Head of caudate nucleus (tissue), 42 donors: ENCODE measurements at regions not wholly inside any gene's neighbourhood (a gene's known extent, or its start where the extent isn't known, plus 50 kb on each side); places are given as distances from the start of the nearest gene placed in this dataset.

Experiments
- DNase-seq, 42 donors: peaks; one replicate each; pipeline versions ENCODE4 v3.0.0 to v3.0.0-alpha.2; 2020 to 2021; ENCODE audit warnings: mixed read lengths in 7 of 42
- intact Hi-C: fragments of 100-400 bp; cut with DNase I; formaldehyde crosslinking; loops from one replicate; pipeline ENCODE4 v1.15.0; 2022

GRCh38 chr13:64052521-64052920, 2636.9 kb upstream of the PCDH20 start:
- intact Hi-C loops, result no loop called here
- no peak for DNase-seq

- intact Hi-C loops, result no loop called here
- no peak for DNase-seq
Measured at GRCh38 chr13:64051278-64051677, 2635.6 kb upstream of the PCDH20 start.

GRCh38 chr13:64041296-64041695, 2625.6 kb upstream of the PCDH20 start:
- no peak for DNase-seq
- intact Hi-C loops, result no loop called here

DNA sequence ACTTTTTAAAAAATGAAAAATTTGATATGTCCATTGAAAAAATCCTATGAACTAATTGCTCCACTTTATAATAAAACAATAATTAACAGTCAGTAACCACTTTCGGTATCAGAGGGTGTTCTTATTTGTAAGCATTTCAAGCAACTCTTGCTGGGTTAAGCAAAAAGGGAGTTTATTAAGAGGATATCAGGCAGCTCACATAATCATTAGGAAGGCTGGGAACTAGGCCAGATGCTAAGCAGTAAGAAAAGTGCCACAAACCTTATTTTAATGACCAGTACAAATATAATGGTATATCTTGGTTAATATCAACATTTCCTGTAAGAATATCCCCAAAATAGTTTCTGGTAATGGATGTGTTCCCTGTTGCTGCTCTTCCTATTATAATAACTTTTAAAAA, 2618.3 kb upstream of the PCDH20 start:
- no peak for DNase-seq
- intact Hi-C loops, result no loop called here

- intact Hi-C loops, result no loop called here
- no peak for DNase-seq
Measured at GRCh38 chr13:64029343-64030093, 2613.9 kb upstream of the PCDH20 start.

GRCh38 chr13:64028551-64028950, 2612.9 kb upstream of the PCDH20 start:
- intact Hi-C loops, result no loop called here
- no peak for DNase-seq

DNA sequence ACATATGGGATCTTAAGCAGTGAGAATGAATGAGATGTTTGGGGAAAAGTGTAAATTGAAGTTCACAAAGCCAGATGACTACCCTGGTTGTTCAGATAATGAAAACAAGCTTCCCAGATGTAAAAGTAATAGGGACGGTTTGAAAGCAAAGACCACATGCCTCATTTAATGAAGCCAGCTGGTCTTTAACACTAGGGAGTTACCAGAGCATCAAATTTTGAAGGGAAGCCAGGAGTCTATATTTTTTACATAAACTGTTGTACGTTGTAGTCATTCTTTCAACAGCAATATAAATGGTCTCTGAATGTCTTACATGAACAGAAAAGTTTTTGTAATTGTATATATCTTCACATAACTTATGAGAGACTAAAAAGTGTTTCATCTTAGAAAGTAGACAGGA, 2604.5 kb upstream of the PCDH20 start:
- intact Hi-C loops, result no loop called here
- no peak for DNase-seq

- intact Hi-C loops, result no loop called here
Measured at GRCh38 chr13:64007339-64007738, 2591.7 kb upstream of the PCDH20 start.

GRCh38 chr13:64000321-64000720, 2584.7 kb upstream of the PCDH20 start:
- DNase-seq, result no peak
- intact Hi-C loops, result no loop called here

More at GRCh38 chr13:64007339-64007738, 2591.7 kb upstream of the PCDH20 start:
- no peak for DNase-seq

GRCh38 chr13:63999614-64000305, 2584.1 kb upstream of the PCDH20 start:
- DNase-seq, result no peak
- intact Hi-C loops, result no loop called here

DNA sequence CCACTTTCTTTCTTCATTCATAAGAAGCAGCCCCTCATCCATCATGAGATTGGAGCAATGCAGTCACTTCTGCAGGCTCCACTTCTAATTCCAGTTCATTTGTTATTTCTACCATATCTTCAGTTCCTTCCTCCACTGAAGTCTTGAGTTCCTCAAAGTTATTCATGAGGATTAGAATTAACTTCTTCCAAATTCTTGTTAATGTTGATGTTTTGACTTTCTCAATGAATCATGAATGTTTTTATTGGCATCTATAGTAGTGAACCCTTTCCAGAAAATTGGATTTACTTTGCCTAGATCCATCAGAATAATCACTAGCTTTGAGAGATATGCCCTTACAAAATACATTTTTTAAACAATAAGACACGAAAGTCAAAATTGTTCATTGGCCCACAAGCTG, 2567.7 kb upstream of the PCDH20 start:
- no peak for DNase-seq
- intact Hi-C loops, result loop anchor here (10.0 kb wide), 1 partner anchor 849 kb away; no protein-coding TSS in a partner anchor

DNA sequence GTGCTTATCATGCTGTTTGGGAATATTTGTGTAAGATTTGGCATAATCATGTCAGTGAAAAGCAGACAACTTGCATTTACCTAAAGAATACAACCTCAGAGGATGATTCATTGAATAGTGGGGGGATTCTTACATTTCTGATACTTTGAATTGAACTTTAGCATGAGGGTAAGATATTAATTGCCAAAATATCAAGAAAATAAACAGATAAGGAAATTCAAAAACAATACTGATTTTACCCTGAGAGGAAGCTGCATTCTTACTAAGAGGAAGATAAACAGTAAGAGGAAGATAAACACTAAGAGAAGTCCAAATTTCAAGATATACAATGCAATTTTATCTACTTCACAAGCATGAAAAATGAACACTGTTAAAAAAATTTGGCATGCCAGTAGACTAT, 2564.3 kb upstream of the PCDH20 start:
- intact Hi-C loops, result loop anchor here (10.0 kb wide), 1 partner anchor 845 kb away; no protein-coding TSS in a partner anchor
- DNase-seq, result no peak

GRCh38 chr13:63972328-63972727, 2556.7 kb upstream of the PCDH20 start:
- no peak for DNase-seq
- intact Hi-C loops, result no loop called here

DNA sequence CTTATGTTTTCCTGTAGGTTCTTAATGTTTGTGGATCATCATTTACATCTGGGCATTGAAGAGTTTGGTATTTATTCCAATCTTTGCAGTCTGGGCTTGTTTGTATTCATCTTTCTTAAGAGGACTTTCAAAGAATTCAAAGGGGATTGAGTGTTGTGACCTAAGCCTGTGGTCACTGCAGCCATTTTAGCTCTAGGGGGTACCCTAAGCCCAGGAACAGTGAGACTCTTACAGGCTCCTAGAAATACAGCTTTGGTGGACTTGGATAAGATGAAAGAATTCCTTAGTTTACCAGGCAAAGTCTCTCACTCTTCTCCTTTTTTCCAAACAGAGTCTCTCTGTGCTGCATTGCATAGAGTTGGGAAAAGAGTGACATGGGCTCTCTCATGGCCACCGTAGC, 2539.0 kb upstream of the PCDH20 start:
- intact Hi-C loops, result no loop called here

GRCh38 chr13:63948045-63948444, 2532.4 kb upstream of the PCDH20 start:
- intact Hi-C loops, result no loop called here

More for the DNA sequence above, 2539.0 kb upstream of the PCDH20 start:
- no peak for DNase-seq

DNA sequence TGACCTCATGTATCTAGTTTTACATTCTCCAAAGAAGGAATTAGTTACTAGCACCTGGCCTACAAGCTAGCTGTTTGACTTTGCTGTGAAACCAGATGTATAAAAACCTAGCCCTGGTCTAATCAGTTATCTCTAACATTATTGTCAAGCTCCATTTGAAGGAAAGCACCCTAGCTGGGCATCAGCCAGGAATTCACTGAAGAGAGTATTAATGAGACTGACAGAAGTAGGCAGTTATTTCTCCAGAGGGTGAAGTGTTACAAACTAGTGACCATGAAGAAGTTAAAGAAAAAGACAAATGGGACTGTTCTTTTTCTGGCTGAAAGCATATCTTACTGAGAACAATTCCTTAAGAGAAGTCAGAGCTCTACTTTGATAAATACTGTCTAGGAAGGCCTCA, 2529.3 kb upstream of the PCDH20 start:
- intact Hi-C loops, result no loop called here
- DNase-seq, result no peak

More at GRCh38 chr13:63948045-63948444, 2532.4 kb upstream of the PCDH20 start:
- DNase-seq, result no peak

- intact Hi-C loops, result no loop called here
- DNase-seq, result no peak
Measured at GRCh38 chr13:63942372-63942771, 2526.7 kb upstream of the PCDH20 start.

DNA sequence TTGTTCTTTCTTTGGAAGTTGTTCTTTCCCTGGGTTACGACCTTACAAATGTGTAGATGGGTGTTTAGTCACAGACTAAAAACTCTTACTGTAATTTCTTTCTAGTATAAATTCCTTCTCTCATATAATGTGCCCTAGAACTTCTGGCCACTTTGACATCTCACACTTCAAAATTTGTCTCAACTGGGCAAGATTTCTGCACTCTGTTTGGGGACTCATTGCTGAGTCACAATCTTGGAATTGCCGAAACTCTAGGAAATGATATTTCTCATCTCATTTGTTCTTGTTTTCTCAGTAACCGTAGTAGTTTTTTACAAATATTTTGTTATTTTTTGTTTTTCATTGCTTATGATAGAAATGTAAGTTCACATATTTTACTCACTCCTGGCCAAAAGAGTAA, 2523.2 kb upstream of the PCDH20 start:
- intact Hi-C loops, result no loop called here
- no peak for DNase-seq

DNA sequence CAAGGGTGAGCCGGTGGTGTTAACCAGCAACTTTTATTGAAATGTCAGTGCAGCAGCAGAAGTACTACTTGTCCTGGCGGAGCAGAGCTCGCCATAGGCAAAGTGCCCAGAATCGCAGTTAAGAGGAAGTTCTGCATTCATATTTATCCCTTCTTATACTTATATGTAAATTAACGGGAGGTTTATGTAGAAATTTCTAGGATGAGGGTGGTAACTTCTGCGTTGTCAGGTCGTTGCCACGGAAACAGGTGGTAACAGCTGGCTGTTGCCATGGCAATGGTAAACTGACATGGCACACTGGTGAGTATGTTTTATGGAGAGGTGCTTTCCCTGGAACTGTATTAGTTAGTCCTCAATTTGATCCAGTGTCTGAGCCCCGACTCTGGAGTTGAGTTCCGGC, 2494.9 kb upstream of the PCDH20 start:
- intact Hi-C loops, result no loop called here
- peak in 38 of 42 donors; percentile 6 to 67 (median 40) for DNase-seq

DNA sequence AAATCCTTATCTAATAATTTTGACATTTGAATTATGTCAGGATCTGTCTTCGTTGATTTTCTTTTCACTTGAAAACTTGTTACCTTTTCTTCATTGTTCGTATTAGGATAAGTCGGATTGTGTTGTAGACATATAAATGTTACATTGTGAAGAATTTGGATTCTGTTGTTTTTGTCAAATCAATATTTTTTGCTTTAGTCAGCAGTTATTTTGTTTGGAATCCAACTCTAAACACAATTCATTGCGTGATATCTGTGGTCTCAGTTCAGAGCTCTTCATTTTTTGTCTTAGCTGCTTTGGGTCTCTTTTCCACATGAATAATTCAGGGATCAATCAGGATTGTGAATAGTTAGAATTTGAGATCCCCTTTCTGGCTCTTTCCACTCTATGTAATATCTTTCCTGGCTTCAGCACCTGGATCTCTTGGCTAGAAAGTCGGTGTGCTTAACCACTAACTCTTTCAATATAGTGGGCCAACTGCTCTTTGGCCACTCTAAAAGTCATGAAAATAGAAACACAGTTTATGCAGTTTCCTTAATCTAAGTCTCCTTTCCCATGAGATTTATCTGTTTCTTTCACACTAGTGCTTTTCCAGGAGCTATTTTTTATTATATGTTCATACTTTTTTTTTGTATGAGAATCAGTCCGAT, 2494.2 kb upstream of the PCDH20 start:
- DNase-seq, result no peak
- intact Hi-C loops, result no loop called here
